Right cardiac atrium (tissue), 5 donors: ENCODE measurements at regions not wholly inside any gene's neighbourhood (a gene's known extent, or its start where the extent isn't known, plus 50 kb on each side); places are given as distances from the start of the nearest gene placed in this dataset.
"Not testable (repeated sequence)": the region's sequence is repeated elsewhere in the genome, so short reads cannot be mapped to it uniquely, and the experiment has no call there.

ENCODE experiments used
- ATAC-seq, 2 donors: fragments of 200-7000 bp; cut with Tn5 transposase; one replicate each; pipeline versions ENCODE4 v1.8.0 to v1.9.1; 2020; ENCODE audit warnings: moderate library complexity in 2 of 2, mild to moderate bottlenecking in 1 of 2
- DNase-seq, 3 donors: peaks; one replicate each; pipeline ENCODE4 v3.0.0-alpha.2; 2020
- H3K27ac ChIP-seq: one replicate; pipeline ENCODE4 v1.5.1; 2013; ENCODE audit warnings: mild to moderate bottlenecking, low read length, control low read depth, moderate library complexity
- H3K27me3 ChIP-seq: one replicate; pipeline ENCODE4 v1.6.1; 2013; ENCODE audit not compliant: control insufficient read depth, insufficient read depth
- H3K4me1 ChIP-seq: one replicate; pipeline ENCODE4 v1.6.1; 2013; ENCODE audit warnings: low read length; ENCODE audit not compliant: control insufficient read depth, insufficient read depth
- H3K4me3 ChIP-seq: one replicate; pipeline ENCODE4 v1.5.1; 2013; ENCODE audit warnings: low read length, control low read depth
- H3K9me3 ChIP-seq: one replicate; pipeline ENCODE4 v1.6.1; 2013; ENCODE audit warnings: low read length; ENCODE audit not compliant: control insufficient read depth
- WGBS: extraction: QIAGEN DNeasy Blood & Tissue Kit; methylation state at CpG from one replicate; pipeline ENCODE4 v1.1.7; 2013; 5-methylcytosine and 5-hydroxymethylcytosine counted together
- intact Hi-C, 4 donors: fragments of 100-400 bp; cut with DNase I; formaldehyde crosslinking; loops; one replicate each; pipeline versions ENCODE4 v1.11.0 to v1.14.0; 2022 to 2023
- donor health status: healthy with polysubstance abuse.
- donor health status: DM: no; HTN: yes; CAD: no.
- donor health status: DM: no; HTN: no; CAD: no.
- donor health status: DM: no; HTN: yes; CAD: no; lungs with severe emphysema.
- donor health status: DM: yes; HTN: yes; CAD: no.

- intact Hi-C loops: no loop called here
- no peak overlapping the region for H3K4me3 ChIP-seq
- 82% methylated on average over 2 of the region's 2 CpGs for WGBS
- H3K27ac ChIP-seq: no peak overlapping the region
- DNase-seq: no peak
- ATAC-seq: no peak
- no peaks in the 10 kb centered on the region for H3K9me3 ChIP-seq
- H3K4me1 ChIP-seq: no peaks in the 10 kb centered on the region
- peaks cover 4% of the 10 kb centered on the region for H3K27me3 ChIP-seq
These were observed 706.1 kb upstream of the HS6ST1 start for GRCh38 chr2:129024796-129025195.

DNA sequence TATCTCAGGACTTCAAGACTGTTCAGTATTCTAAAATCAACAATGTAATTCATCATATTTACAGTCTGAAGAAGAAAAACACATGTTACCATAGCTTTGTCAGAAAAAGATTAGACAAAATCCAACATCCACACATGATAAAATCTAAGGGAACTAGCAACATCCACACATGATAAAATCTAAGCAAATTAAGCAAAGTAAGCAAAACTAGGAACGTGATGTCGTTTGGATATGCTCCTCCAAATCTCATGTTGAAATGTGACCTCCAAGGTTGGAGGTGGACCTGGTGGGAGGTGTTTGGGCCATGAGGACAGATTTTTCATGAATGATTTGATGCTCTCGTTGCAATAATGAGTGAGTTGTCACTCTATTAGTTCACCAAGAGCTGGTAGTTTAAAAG, 717.3 kb upstream of the HS6ST1 start:
- ATAC-seq (no peak), DNase-seq (no peak)
- H3K27ac ChIP-seq: no peak overlapping the region
- H3K27me3 ChIP-seq: no peaks in the 10 kb centered on the region
- intact Hi-C loops: no loop called here
- H3K4me1 ChIP-seq: no peaks in the 10 kb centered on the region
- H3K4me3 ChIP-seq: no peak overlapping the region
- 48% methylated on average over 3 of the region's 3 CpGs for WGBS
- no peaks in the 10 kb centered on the region for H3K9me3 ChIP-seq

GRCh38 chr2:129043677-129044076, 725.0 kb upstream of the HS6ST1 start:
- H3K27ac ChIP-seq, H3K9me3 ChIP-seq, H3K4me1 ChIP-seq, DNase-seq, ATAC-seq, H3K4me3 ChIP-seq, intact Hi-C loops, H3K27me3 ChIP-seq: not testable (repeated sequence)
- 76% methylated on average over 10 of the region's 10 CpGs for WGBS

DNA sequence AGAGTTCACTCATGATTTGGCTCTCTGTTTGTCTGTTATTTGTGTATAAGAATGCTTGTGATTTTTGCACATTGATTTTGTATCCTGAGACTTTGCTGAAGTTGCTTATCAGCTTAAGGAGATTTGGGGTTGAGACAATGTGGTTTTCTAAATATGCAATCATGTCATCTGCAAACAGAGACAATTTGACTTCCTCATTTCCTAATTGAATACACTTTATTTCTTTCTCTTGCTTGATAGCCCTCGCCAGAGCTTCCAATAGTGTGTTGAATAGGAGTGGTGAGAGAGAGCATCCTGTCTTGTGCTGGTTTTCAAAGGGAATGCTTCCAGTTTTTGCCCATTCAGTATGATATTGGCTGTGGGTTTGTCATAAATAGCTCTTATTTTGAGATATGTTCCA, 727.8 kb upstream of the HS6ST1 start:
- DNase-seq, H3K27me3 ChIP-seq, H3K4me1 ChIP-seq, H3K27ac ChIP-seq, ATAC-seq, H3K9me3 ChIP-seq, H3K4me3 ChIP-seq, intact Hi-C loops: not testable (repeated sequence)
- 64% methylated on average over 1 of the region's 1 CpG for WGBS

- H3K27ac ChIP-seq: no peak overlapping the region
- no peak for DNase-seq
- ATAC-seq: no peak
- intact Hi-C loops: no loop called here
- H3K27me3 ChIP-seq: no peaks in the 10 kb centered on the region
- no peaks in the 10 kb centered on the region for H3K9me3 ChIP-seq
- H3K4me3 ChIP-seq: no peak overlapping the region
- H3K4me1 ChIP-seq: no peaks in the 10 kb centered on the region
- WGBS: 78% methylated on average over 3 of the region's 3 CpGs
These were observed 731.4 kb upstream of the HS6ST1 start for GRCh38 chr2:129050101-129050500.

GRCh38 chr2:129055242-129055641, 736.6 kb upstream of the HS6ST1 start:
- H3K9me3 ChIP-seq: no peaks in the 10 kb centered on the region
- no peak for ATAC-seq
- no peaks in the 10 kb centered on the region for H3K4me1 ChIP-seq
- no peaks in the 10 kb centered on the region for H3K27me3 ChIP-seq
- H3K27ac ChIP-seq: no peak overlapping the region
- 86% methylated on average over 8 of the region's 8 CpGs for WGBS
- DNase-seq: no peak
- H3K4me3 ChIP-seq: no peak overlapping the region
- intact Hi-C loops: no loop called here

DNA sequence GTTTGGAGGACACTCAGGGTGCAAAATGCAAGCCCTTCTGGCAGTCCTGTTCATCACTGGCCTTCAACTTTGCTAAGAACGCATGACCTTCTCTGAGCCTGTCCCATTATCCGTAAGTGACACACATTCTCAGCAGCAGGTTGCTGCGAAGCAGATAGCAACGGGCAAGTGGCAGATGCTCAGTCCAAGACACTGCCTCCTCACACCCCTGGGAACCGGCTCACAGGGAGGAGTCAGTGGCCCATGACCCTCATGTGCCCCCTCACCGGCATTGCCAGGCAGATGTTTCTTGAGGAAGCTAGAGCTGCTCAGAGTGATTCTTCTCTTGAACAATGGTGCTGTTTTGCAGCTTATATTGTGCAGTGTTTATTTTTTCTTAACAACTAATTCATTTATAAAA, 737.2 kb upstream of the HS6ST1 start:
- H3K9me3 ChIP-seq: no peaks in the 10 kb centered on the region
- intact Hi-C loops: no loop called here
- H3K27ac ChIP-seq: no peak overlapping the region
- H3K4me1 ChIP-seq: no peaks in the 10 kb centered on the region
- no peaks in the 10 kb centered on the region for H3K27me3 ChIP-seq
- no peak for DNase-seq
- WGBS: 67% methylated on average over 6 of the region's 6 CpGs
- H3K4me3 ChIP-seq: no peak overlapping the region
- ATAC-seq: no peak

DNA sequence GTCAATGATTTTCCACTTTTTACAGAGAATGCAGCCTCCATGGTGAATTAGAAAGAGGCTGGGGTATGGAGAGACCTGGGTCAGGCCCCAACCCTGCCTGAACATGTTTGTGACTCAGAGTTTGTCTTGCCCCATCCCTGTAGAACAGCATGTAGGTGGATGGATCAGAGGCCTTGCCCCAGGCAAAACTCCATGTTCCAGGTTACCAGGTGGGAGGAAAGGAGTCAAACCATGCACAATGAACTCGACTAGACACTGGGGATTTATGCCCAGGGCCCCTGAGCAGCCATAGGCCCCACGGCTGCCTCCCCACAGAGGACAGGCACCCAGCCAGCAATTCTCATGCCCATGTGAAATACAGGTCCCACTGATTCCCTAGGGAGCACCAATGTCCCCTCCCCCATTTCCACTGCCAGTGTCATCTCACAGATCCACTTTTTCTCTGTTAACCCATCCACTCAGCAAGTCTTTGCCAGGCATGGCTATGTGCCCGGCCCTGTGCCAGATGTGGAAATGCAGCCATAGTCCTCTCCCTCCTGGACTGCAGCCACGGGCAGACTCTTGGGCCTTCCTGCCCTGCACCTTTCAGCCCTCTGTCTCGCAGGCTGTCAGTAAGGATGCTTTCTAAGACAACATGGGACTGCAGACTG, 737.8 kb upstream of the HS6ST1 start:
- H3K4me3 ChIP-seq: no peak overlapping the region
- no peak for ATAC-seq
- no peak overlapping the region for H3K27ac ChIP-seq
- WGBS: 80% methylated on average over 5 of the region's 5 CpGs
- H3K9me3 ChIP-seq: no peaks in the 10 kb centered on the region
- no peaks in the 10 kb centered on the region for H3K27me3 ChIP-seq
- no peak for DNase-seq
- intact Hi-C loops: no loop called here
- no peaks in the 10 kb centered on the region for H3K4me1 ChIP-seq

DNA sequence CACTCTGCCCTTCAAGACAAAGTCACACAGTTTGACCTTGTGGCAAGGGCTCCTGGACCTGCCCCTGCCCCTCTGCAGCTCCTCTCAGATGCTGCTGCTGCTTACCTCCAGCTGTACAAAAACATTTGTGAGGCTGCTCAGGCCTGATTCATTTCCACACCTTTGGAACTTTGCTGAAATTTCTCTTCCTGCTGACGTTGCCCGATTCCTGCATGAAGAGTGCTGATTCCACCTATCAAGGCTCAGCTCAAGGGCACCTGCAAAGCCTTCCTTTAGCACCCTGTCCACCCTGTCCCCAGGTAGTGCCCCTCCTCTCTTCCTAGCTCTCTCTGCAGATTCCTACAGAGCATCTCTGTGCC, 738.3 kb upstream of the HS6ST1 start:
- 91% methylated on average over 2 of the region's 2 CpGs for WGBS
- Histone ChIP-seq H3K4me1 (no peaks in the 10 kb centered on the region), H3K27me3 (no peaks in the 10 kb centered on the region), H3K9me3 (no peaks in the 10 kb centered on the region), H3K4me3 (no peak overlapping the region), H3K27ac (no peak overlapping the region)
- ATAC-seq (no peak), DNase-seq (no peak)
- intact Hi-C loops: no loop called here

DNA sequence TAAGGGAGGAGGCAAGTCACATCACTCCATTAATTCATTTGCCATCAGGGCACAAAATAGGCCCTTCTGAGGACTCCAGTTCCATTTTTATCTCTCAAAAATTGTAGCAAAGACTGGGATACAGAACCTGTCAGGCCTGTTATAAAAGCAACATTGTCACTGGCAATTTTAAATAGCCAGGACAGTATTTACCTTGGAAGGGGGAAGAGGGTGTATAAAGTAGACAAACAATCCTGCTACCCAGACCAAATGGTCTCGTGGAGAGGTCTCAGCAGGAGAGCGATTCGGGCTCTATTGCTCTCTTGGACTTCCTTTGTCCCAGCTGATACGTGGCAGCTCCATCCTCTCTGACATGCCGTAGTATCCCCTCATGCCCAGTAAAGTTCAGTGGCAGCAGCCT, 740.3 kb upstream of the HS6ST1 start:
- Histone ChIP-seq H3K9me3 (no peaks in the 10 kb centered on the region), H3K27me3 (no peaks in the 10 kb centered on the region), H3K4me3 (no peak overlapping the region), H3K4me1 (no peaks in the 10 kb centered on the region), H3K27ac (no peak overlapping the region)
- no peak for DNase-seq
- WGBS: 92% methylated on average over 5 of the region's 5 CpGs
- intact Hi-C loops: no loop called here
- no peak for ATAC-seq

GRCh38 chr2:129059476-129059875, 740.8 kb upstream of the HS6ST1 start:
- no peak overlapping the region for H3K4me3 ChIP-seq
- no peak overlapping the region for H3K27ac ChIP-seq
- no peak for ATAC-seq
- no peaks in the 10 kb centered on the region for H3K4me1 ChIP-seq
- no peaks in the 10 kb centered on the region for H3K27me3 ChIP-seq
- WGBS: 91% methylated on average over 7 of the region's 7 CpGs
- intact Hi-C loops: no loop called here
- H3K9me3 ChIP-seq: no peaks in the 10 kb centered on the region
- DNase-seq: no peak

GRCh38 chr2:129061069-129061768, 742.6 kb upstream of the HS6ST1 start:
- no peak overlapping the region for H3K27ac ChIP-seq
- ATAC-seq (no peak), DNase-seq (no peak)
- no peaks in the 10 kb centered on the region for H3K4me1 ChIP-seq
- H3K9me3 ChIP-seq: no peaks in the 10 kb centered on the region
- H3K27me3 ChIP-seq: no peaks in the 10 kb centered on the region
- 51% methylated on average over 5 of the region's 5 CpGs for WGBS
- intact Hi-C loops: no loop called here
- H3K4me3 ChIP-seq: no peak overlapping the region
